Kidney (tissue), 13 donors: ENCODE measurements at regions not wholly inside any gene's neighbourhood (a gene's known extent, or its start where the extent isn't known, plus 50 kb on each side); places are given as distances from the start of the nearest gene placed in this dataset.

Source experiments
- DNase-seq, 5 donors: peaks; one replicate each; pipeline ENCODE4 v3.0.0-alpha.2; 2013 to 2020
- FAIRE-seq: peaks from 2 replicates; lab custom pipeline; 2012; peaks lifted over from hg19 to GRCh38; lab: Jason Lieb, UNC
- H3K27ac ChIP-seq, 2 donors: one replicate each; pipeline ENCODE4 v1.7.0; 2013; ENCODE audit warnings: low read depth in 2 of 2, low read length in 2 of 2, inconsistent platforms in 1 of 2
- H3K27me3 ChIP-seq: one replicate; pipeline ENCODE4 v1.7.1; 2013; ENCODE audit warnings: low read length, inconsistent platforms; ENCODE audit not compliant: control insufficient read depth, insufficient read depth
- H3K36me3 ChIP-seq, 3 donors: one replicate each; pipeline versions ENCODE4 v1.7.0 to v1.7.1; 2013; ENCODE audit warnings: low read length in 3 of 3, control low read depth in 1 of 3, inconsistent platforms in 1 of 3; ENCODE audit not compliant: insufficient read depth in 3 of 3, control insufficient read depth in 2 of 3
- H3K4me1 ChIP-seq, 3 donors: one replicate each; pipeline versions ENCODE4 v1.7.0 to v1.7.1; 2013; ENCODE audit warnings: low read length in 3 of 3, inconsistent platforms in 1 of 3, low read depth in 1 of 3; ENCODE audit not compliant: control insufficient read depth in 2 of 3, insufficient read depth in 2 of 3
- H3K4me3 ChIP-seq, 3 donors: one replicate each; pipeline versions ENCODE4 v1.7.0 to v1.8.1; 2013; ENCODE audit warnings: low read length in 3 of 3, control low read depth in 1 of 3, inconsistent platforms in 1 of 3
- H3K9ac ChIP-seq, 3 donors: one replicate each; pipeline versions ENCODE4 v1.7.0 to v1.7.1; 2013; ENCODE audit warnings: low read length in 3 of 3, control low read depth in 1 of 3, inconsistent platforms in 1 of 3
- H3K9me3 ChIP-seq, 3 donors: one replicate each; pipeline versions ENCODE4 v1.7.0 to v1.7.1; 2013; ENCODE audit warnings: low read length in 3 of 3, control low read depth in 1 of 3, inconsistent platforms in 1 of 3; ENCODE audit not compliant: control insufficient read depth in 2 of 3, insufficient read depth in 1 of 3
- intact Hi-C: fragments of 100-400 bp; cut with DNase I; formaldehyde crosslinking; loops from one replicate; pipeline ENCODE4 v1.11.1; 2022
- TF ChIP-seq, protein P1 (sequence below): IDR thresholded peaks from 3 replicates; pipeline ENCODE4 v1.5.1; 2012; ENCODE audit warnings: mild to moderate bottlenecking, moderate library complexity, borderline replicate concordance; ENCODE audit not compliant: insufficient read depth; ENCODE audit errors: extremely low read depth
- donor health status: control.
- donor health status: control.
- donor health status: control.
- donor health status: control.
- donor health status: control.
- donor health status: DM: yes; HTN: yes; CAD: no.
- donor health status: Normal renal cell carcinoma (clear cell type).

DNA sequence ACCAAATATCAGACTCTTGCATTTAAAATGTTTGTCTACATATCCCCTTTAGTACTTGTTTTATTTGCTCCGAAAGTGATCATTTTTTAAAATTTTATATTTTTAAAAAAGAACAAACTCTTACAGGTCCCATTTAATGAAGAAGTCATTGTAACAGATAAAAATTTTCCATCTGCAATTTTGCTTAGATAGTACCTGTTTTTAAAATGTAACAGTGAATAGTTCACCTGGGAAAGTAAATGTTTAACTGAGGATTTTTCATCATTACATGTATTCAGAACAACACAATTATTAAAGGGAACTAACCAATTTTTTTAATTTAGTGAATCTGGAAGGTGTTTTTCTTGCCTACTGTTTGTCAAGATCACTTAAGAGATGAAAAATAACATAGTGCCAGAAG is 1099.5 kb upstream of the PHF14 start:
- Histone ChIP-seq H3K27ac (no peak overlapping the region), H3K27me3 (no peaks in the 10 kb centered on the region), H3K36me3 (no peaks in the 10 kb centered on the region), H3K4me1 (no peaks in the 10 kb centered on the region), H3K4me3 (no peak overlapping the region), H3K9ac (no peak overlapping the region), H3K9me3 (no peaks in the 10 kb centered on the region)
- DNase-seq (no peak), FAIRE-seq (no peak)
- TF ChIP-seq, protein P1, sequence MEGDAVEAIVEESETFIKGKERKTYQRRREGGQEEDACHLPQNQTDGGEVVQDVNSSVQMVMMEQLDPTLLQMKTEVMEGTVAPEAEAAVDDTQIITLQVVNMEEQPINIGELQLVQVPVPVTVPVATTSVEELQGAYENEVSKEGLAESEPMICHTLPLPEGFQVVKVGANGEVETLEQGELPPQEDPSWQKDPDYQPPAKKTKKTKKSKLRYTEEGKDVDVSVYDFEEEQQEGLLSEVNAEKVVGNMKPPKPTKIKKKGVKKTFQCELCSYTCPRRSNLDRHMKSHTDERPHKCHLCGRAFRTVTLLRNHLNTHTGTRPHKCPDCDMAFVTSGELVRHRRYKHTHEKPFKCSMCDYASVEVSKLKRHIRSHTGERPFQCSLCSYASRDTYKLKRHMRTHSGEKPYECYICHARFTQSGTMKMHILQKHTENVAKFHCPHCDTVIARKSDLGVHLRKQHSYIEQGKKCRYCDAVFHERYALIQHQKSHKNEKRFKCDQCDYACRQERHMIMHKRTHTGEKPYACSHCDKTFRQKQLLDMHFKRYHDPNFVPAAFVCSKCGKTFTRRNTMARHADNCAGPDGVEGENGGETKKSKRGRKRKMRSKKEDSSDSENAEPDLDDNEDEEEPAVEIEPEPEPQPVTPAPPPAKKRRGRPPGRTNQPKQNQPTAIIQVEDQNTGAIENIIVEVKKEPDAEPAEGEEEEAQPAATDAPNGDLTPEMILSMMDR: no peak
- intact Hi-C loops: no loop called here

DNA sequence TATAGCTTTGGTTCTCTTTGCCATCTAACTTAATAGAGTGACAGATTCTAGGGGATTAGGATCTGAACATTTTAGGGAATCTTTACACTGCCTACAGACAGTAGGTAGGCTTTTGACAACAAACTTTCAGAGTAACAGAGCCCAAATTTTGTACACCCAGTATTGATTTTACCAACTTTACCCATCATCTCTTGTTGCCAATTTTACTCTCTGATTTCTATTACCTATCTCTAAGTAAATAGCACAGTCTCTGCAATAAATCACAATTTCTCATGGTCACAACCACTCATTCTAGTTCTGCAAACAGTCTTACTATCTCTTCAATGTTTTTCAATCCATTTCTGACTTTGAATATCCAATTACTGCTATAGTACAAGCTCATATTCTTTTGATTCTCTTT is 1097.6 kb upstream of the PHF14 start:
- TF ChIP-seq, protein P1: no peak
- no peaks in the 10 kb centered on the region for H3K36me3 ChIP-seq
- no peak overlapping the region for H3K27ac ChIP-seq
- no peaks in the 10 kb centered on the region for H3K27me3 ChIP-seq
- no peak overlapping the region for H3K9ac ChIP-seq
- FAIRE-seq (no peak), DNase-seq (no peak)
- H3K4me1 ChIP-seq: no peaks in the 10 kb centered on the region
- no peaks in the 10 kb centered on the region for H3K9me3 ChIP-seq
- H3K4me3 ChIP-seq: no peak overlapping the region
- intact Hi-C loops: no loop called here

- Histone ChIP-seq H3K36me3 (no peaks in the 10 kb centered on the region), H3K27me3 (no peaks in the 10 kb centered on the region), H3K4me3 (no peak overlapping the region), H3K27ac (no peak overlapping the region), H3K9me3 (peaks cover 0 to 3% (median 0%) of the 10 kb centered on the region in 3 donors), H3K4me1 (no peaks in the 10 kb centered on the region), H3K9ac (no peak overlapping the region)
- intact Hi-C loops: no loop called here
- DNase-seq (no peak), FAIRE-seq (no peak)
- TF ChIP-seq, protein P1: no peak
These were observed 1084.1 kb upstream of the PHF14 start for GRCh38 chr7:9889554-9889953.

DNA sequence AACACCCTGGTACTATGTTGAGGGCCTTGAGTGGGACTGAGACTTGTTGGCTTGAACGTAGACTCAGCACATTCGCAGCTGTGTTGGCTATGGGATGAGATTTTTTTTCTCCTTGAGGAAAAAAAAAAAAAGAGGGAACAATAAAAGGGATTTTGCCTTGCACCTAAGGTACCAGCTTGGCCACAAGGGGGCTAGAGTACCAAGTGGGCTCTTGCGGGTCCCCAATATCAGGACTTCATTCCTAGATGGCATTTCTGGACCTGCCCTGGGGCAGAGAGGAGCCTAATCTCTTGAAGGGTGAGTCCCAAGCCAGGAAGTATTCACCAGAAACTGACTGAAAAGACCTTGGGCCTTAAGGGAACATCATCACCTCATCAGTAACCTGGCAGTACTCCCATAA is 1083.6 kb upstream of the PHF14 start:
- H3K27me3 ChIP-seq: no peaks in the 10 kb centered on the region
- H3K4me1 ChIP-seq: no peaks in the 10 kb centered on the region
- H3K36me3 ChIP-seq: no peaks in the 10 kb centered on the region
- no peak overlapping the region for H3K9ac ChIP-seq
- no peak for DNase-seq
- intact Hi-C loops: no loop called here
- H3K27ac ChIP-seq: no peak overlapping the region
- no peak for FAIRE-seq
- TF ChIP-seq, protein P1: no peak
- no peak overlapping the region for H3K4me3 ChIP-seq
- peaks cover 0 to 3% (median 0%) of the 10 kb centered on the region in 3 donors for H3K9me3 ChIP-seq
